ENCODE measurements at regions not wholly inside any gene's neighbourhood (a gene's known extent, or its start where the extent isn't known, plus 50 kb on each side); places are given as distances from the start of the nearest gene placed in this dataset.

GRCh38 chr2:79355569-79355968, 157.3 kb upstream of the CTNNA2 start:
- TF ChIP-seq CTCF (IDR thresholded peaks at IDR 0.05; ENCODE audit: low read depth, low read length, poor library complexity, severe bottlenecking) = no peak
- TF ChIP-seq EZH2phosphoT487 (IDR thresholded peaks at IDR 0.05; ENCODE audit: borderline replicate concordance, low read length) = no peak
